NCI-H345 treated with DMSO at 0.1 percent for 48 hours (cell line): ENCODE measurements at regions not wholly inside any gene's neighbourhood (a gene's known extent, or its start where the extent isn't known, plus 50 kb on each side); places are given as distances from the start of the nearest gene placed in this dataset.

Source experiments
- DNase-seq: peaks from one replicate; lab custom pipeline; 2025; ENCODE audit not compliant: unreplicated experiment; lab: John Stamatoyannopoulos, UW

- no peak for DNase-seq
These were observed 154.8 kb downstream of the SALL1 start for GRCh38 chr16:50996166-50996829.

DNA sequence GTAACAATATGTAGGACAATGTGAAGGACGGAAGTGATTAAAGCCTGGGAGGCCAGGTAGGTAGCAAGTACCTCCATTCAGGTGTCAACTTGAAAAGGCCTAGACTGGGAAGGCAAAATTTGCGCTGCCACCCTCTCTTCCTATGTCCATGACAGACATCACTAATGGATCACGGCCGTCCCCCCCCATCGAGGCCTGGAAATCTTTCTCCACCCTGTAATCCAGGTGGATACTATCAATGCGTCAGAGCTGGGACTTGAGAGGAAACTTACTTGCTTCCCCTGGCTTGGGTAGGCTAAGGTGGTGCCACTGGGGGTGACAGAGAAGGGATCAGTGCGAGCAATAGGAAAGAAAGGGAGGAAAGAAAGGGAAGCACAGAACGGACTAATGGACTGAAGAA is 156.1 kb downstream of the SALL1 start:
- DNase-seq = no peak

DNA sequence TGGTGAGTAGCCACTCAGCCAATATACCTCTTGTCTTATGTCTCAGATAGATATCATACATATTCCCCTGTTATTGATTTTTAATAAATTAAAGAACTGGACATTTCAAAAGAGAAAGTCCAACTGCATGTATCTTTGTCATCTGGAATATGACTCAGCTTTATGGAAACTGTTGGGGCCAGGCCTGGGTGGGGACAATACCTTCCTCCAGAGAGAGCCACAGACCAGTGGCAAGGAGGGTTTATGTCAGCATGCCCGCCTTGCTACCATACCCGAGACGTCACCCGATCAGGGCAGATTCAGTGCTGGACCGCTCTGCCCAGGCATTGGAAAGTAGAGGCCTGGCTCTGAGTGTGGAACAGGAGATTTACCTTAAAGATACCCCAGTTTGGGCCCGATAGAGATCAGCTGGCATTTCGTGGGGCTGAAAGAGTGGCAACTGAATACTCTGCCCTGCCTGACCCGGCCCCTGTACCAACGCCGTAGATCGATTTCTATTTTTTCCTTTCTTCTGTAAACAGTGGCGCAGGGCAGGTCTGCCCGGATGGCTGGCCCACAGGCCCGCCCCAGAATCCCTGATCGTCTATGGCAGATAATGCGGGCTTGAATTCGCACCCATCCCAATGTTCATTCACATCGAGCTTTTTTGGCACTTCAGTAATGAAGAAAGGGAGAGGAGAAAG is 158.6 kb downstream of the SALL1 start:
- DNase-seq = no peak

- no peak for DNase-seq
These were observed 159.6 kb downstream of the SALL1 start for GRCh38 chr16:50991436-50991835.

DNA sequence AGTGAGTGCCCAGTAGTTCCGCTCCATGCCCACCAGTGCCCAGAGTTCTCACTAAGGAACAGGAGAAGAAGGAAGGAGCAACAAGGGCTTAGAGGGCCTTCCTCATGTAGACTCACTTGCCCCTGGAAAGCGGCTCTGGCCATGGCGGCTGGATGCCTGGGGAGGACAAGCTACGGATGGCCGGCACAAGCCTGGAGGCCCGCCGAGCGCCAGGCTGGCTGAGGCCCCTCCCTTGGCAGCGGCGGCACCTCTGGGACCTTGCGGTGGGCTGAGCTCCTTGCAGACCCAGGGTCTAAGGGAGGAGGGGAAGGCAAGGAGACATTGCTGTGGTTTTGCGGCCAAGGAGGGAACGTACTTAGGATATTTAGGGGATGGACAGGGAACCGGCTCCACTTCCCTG is 160.1 kb downstream of the SALL1 start:
- no peak for DNase-seq

GRCh38 chr16:50989047-50989446 is 162.0 kb downstream of the SALL1 start:
- DNase-seq = no peak

GRCh38 chr16:50988441-50988840 is 162.6 kb downstream of the SALL1 start:
- no peak for DNase-seq

GRCh38 chr16:50986453-50986852 is 164.6 kb downstream of the SALL1 start:
- no peak for DNase-seq

DNA sequence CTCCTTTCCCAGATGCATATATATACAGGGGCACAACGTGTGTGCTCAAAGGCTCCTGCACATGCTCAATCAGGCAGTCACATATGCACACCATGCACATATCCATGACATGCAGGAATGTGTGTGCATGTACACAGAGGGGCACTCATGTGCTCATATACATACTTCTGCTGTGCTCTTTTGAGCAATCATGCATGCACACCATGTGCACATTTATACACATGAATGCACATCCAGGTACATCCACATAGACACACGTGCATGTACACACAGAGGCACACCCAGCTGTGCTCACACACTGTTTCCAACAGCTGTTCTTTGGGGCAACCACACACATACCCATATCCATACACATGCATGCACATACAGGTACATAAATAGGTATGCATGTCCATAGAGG is 165.3 kb downstream of the SALL1 start:
- no peak for DNase-seq

DNA sequence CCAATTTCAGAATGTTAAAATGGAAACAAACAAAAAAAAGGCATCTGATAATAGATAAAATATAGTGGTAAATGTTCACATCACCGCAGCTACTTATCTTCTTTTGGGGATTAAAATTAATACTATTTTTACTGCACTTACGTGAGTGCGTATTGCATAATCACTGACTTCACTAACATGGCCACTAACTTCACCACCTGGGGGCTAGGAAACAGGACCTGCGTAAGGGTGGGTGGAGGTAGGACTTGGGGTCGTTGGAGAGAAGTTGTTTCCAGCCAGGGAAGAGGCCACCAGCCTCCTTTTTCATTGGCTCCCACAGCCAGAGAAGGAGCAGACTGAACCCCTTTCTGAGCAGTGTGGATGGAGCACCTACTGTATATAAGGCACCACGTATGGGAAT is 166.4 kb downstream of the SALL1 start:
- no peak for DNase-seq

- no peak for DNase-seq
These were observed 168.3 kb downstream of the SALL1 start for GRCh38 chr16:50982808-50983207.

DNA sequence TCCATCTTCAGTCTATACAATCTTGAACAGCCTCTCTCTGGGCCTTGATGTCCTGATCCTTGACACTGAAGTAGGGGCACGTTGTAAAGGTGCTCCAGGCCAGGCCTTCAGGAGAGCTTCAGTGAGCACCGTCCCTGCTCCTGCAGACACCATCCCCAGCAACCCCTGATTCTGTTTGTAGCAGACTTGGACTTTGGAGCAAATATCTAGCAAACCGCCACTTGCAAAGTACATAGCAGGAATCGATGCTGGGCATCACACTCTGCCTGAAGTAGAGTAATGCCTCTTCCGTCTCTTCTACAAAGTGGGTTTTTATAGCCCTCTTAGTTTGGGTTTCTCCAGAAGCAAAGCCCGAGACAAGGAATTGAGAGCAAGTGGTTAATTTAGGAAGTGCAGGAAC is 169.1 kb downstream of the SALL1 start:
- no peak for DNase-seq

DNA sequence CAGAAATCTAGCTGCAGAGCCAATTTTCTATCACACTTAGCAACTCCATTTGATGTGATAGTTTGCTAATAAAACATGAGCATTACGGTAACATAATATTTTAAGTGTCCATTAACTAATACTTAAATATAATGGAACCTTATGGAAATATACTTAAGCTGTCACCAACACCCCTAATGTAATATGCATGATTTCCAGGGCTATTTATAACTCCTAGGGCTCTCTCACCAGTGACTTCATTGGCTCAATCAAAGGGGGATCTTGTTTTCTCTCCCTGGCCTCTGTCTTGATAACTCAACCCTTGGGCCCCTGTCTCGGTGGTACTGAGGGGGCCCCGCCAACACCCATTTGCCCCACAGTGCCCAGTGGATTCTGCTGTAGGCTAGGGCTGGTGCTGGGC is 170.4 kb downstream of the SALL1 start:
- DNase-seq = no peak

- DNase-seq = no peak
These were observed 171.1 kb downstream of the SALL1 start for GRCh38 chr16:50979806-50980620.

DNA sequence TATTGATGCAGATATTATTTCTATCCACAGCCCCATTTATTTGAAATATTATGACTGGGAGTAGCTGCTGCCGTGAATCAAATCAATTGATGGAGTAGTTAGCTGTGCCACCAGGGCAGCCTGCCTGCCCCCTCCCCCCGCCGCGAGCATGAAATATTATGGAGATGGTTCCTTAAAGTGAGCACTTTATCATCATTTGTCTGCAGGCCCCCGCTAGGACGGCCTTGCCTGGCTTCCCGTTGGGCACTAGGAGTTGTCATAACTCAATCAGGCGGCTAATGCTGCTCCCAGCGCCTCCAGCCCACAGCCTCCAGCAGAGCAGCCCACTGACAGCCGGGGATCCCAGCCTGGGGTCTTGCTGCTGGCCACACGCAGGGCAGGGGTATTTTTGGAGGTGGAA is 173.9 kb downstream of the SALL1 start:
- no peak for DNase-seq

DNA sequence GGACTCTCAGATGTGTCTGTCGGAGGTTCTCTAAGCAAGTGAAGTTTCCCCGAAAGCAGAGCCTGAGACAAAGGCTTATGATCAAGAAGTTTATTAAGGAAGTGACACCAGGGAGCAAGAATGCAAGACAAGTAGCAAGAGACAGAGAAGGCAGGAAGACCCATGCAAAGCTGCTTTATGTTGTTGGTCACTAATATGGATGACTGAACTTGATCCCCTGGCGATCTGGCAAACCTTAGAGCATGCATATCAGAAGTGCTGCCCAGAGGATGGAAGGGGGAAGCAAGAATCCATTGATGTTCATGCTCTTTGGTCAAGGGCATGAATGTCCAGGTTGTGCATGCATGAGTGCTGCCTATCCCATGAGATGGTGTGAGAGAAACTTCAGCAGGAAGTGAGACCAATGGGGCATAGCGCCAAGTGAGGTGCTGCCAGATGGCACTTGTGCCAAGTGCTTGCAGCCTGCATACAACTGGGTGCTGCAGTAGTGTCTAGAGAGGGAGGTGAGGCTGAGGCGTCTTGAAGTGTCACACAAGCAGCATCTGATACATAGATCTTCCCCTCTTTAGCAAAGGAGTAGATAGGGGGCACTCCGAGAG is 176.5 kb downstream of the SALL1 start:
- DNase-seq = no peak

GRCh38 chr16:50972876-50973275 is 178.2 kb downstream of the SALL1 start:
- DNase-seq = no peak

GRCh38 chr16:50970281-50970680 is 180.8 kb downstream of the SALL1 start:
- DNase-seq = no peak

GRCh38 chr16:50967827-50968612 is 183.1 kb downstream of the SALL1 start:
- no peak for DNase-seq

GRCh38 chr16:50964491-50964890 is 186.6 kb downstream of the SALL1 start:
- DNase-seq = no peak

GRCh38 chr16:50961952-50962351 is 189.1 kb downstream of the SALL1 start:
- no peak for DNase-seq
